T-helper 1 cell treated with Interleukin-12 subunit alpha and Interleukin-12 subunit beta and Interleukin-4 antibody, amounts not matched to agents 30 ng/mL and 1 ng/mL, for 36 hours (primary cell): ENCODE measurements at regions not wholly inside any gene's neighbourhood (a gene's known extent, or its start where the extent isn't known, plus 50 kb on each side); places are given as distances from the start of the nearest gene placed in this dataset.

ENCODE experiments used
- intact Hi-C: fragments of 100-400 bp; cut with micrococcal nuclease; formaldehyde crosslinking; loops from one replicate; pipeline ENCODE4 v1.15.1; 2024

DNA sequence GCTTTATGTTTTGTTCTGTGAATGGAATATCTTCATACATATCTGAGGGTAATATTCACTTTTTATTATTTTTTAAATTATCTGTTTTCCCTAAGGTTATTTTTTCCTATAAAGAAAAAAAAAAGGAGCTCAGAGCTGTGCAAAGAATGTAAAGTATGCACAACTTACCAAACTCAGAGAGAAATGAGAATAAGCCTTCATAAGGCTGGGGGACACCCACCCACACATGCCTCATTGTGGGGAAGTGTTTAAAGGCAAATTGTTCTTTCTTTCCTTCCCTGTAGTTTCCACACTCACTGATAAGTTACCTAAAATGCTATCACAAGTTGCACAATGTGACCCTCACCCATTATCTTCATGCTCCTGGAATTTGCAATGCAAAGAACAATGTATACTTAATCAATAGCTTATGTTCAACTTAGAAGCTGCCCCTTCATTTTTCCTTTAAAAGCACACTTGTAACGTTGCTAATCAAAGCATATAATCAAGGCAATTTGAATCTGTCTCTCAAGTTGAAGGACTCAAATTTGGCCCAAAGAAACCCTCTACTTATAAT lies 108.1 kb downstream of the GNAT3 start:
- intact Hi-C loops = no loop called here

DNA sequence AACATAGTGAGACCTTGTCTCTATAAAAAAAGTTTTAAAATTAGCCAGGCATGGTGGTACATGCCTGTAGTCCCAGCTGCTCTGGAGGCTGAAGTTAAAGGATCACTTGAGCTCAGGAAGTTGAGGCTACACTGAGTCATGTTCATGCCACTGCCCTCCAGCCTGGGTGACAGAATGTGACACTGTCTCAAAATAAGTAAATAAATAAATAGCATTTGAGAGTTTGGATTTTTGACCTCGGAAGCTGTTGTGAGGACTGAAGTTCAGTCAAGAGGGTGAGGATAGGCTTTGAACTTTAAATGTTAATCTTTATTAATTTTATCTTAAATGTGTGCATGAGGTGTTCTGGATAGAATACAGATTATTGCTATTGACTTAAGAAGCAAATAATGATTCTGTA lies 110.2 kb downstream of the GNAT3 start:
- intact Hi-C loops = no loop called here

GRCh38 chr7:80393786-80394185 lies 118.1 kb downstream of the GNAT3 start:
- intact Hi-C loops = no loop called here

DNA sequence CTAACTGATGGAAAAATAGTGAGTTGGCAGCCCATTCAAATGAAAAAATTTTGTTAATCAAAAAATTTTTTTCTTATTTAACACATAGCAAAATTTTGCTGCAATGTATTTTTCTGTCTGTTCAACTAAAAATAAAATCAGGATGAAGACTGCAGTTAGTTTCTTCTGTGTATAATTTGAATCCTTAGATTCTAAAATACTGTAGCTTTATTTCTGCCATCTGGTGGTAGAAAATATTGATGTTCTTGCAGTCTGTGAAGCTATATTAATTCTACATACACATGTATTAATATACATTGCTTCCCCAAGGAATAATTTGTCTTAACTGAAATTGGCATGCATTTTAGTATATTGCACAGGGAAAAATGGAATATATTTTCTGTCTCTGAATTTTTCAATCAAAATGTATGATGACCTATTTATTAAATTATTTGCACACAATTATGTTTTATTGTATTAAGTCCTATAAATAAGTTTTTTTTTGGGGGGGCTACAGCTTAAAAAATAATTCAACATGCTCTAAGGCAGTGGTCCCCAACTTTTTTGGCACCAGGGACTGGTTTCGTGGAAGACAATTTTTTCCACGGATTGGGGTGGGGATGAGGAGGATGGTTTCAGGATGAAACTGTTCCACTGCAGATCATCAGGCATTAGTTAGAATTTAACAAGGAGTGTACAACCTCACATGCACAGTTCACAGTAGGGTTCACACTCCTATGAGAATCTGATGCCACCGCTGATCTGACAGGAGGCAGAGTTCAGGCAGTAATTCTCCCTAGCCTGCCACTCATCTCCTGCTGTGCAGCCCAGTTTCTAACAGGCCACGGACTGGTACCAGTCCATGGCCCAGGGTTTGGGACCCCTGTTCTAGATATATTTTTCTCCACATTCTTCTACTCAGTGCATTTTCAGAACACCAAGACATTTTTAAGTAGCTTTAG lies 119.4 kb downstream of the GNAT3 start:
- intact Hi-C loops = loop anchor here (1.0 kb wide), 2 partner anchors 258 to 332 kb away; partner anchors contain the start of gene GNAI1

- intact Hi-C loops = no loop called here
Measured at GRCh38 chr7:80387634-80388193, 124.2 kb downstream of the GNAT3 start.

DNA sequence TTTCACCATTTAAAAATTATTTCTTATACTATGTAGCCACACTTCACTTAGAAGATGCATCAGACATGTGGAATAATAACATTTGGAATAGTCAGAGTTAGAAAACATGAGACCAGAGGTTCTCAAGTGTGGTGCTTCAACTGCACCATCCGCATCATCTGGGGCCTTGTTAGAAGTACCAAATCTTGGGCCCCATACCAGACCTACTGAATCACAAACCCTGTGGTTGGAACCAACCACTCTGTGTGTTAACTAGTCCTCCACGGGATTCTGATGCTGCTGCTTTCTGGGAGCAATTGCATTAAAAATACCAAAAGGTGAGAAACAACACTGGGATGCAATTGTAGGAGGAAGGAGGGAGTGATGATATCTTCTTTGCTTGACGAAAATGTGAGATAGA lies 125.2 kb downstream of the GNAT3 start:
- intact Hi-C loops = no loop called here

DNA sequence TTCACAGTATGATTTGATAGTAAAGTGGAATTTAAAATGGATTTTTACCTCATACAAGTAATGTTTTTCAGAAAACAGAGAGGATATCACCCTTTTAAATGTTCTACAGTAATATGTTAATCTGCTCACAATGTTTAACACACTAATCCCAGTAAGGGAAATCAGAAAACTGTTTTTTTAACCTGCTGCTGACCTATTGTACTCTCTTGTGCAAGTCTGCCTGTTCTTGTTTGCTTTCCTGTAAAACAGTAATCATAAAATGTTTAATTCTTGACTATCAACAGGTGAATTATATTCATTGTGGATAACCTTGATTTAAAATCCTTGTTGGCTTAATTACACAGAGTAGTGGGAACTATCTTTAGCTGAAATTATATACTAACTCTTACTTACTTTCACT lies 126.4 kb downstream of the GNAT3 start:
- intact Hi-C loops = no loop called here

DNA sequence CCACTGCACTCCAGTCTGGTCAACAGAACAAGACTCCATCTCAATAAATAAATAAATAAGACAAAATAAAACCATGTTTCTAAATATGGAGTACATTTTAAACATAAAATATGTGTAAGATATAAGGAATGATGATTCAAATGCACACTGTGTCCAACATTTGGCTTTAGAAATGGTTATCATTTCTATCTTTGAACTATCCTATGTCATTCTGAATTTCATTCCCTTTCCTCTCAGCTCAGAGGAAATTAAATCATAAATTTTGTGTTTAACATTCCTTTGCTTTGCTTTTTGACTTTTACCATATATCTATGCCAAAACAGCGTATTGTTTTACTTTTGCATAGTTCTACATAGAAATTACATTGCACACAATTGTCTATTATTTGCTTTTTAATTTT lies 130.9 kb downstream of the GNAT3 start:
- intact Hi-C loops = no loop called here

DNA sequence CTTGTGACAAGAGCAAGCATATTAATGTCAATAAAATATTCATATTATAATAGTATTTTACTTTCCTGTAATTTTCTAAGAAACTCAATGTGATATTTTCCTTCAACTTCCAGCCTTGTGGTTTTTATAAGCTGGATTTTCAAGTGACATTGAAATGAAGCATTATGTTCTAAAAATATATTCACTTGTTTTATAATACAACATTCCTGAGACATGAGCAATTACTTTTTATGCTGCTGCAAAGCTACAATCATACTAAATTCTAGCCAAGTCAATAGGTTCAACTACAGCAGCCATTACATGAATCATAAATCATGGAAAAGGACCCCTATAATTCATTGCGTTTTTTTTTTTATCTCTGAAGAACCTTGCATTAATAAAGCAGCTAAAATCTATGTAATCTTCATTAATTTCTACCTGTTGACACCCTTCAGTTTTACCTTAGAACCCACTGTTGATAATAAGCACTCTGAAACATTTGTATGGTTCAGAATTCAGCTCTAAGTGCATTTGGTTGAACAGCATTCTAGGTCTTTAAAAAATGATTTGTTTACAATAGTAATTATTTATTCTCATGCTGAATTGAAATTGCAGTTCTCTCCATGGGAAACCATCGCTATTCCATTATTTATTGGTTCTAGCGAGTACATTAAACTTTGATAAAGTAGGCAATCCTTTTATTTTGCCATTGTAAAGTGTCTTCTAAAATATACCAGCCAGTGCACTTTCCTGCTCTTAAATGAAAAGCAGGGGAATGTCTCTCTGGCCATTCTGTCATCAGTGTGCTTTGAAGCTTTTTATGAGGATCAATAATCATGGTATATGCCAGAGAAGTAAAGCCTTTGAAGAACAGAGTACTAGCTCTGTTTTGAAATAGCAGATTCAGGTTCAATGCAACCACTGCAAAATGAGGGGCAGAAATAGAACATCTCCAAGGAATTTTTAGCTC lies 132.6 kb downstream of the GNAT3 start:
- intact Hi-C loops = no loop called here

- intact Hi-C loops = no loop called here
Measured at GRCh38 chr7:80374321-80374720, 137.5 kb downstream of the GNAT3 start.

GRCh38 chr7:80373429-80374032 lies 138.3 kb downstream of the GNAT3 start:
- intact Hi-C loops = no loop called here

DNA sequence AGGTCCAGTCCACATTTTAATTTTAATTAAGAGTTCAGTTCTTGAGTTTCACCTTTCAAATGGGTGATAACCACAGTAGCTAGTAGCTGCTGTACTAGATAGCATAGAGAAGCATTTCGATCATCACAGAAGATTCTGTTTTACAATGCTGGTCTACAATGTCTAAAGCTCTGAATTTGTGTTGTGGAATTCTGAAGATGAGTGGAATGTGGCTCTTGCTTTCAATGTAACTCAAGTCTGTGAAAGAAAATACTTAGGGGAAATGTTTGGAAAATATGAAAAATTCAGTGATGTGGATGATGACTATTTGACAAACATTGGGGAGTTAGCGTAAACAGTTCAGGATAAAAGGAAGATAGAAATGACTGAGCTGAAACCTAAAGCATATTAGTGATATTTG lies 139.4 kb downstream of the GNAT3 start:
- intact Hi-C loops = no loop called here

- intact Hi-C loops = no loop called here
Measured at GRCh38 chr7:80370587-80370986, 141.3 kb downstream of the GNAT3 start.

DNA sequence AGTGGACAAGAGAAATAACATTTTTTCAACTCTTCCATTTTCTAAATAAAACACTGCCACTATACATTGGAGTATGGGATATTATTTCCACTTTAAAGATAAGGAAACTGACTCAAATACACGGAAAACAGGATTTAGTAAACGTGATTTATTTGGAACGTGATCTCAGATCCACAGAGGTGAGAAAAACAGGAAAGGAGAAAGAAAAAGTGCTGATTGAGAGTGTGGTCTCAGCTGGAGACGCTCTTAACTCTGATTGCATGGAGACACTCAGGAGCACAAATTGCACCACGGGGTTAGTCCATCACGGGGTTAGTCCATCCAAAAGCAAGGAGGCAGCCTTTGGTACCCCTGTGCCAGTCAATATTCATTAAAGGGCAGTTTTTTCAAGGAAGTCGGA lies 142.5 kb downstream of the GNAT3 start:
- intact Hi-C loops = no loop called here

DNA sequence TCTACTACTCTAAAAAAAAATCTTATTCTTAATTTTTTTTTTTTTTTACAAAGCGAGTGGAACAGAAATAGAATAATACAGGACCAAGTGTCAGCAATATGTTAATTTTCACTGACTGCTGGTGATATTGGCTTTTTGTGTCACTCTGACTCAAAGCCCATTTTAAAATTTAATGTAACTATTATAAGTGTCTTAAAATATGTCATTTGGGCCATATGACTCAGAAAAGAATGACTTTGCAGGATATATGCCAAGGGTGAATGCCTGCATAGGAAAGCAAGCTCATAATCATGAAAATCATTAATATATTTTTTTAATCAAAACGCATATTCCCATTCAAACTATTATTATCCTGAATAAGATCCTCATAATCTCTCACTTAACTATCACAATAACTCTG lies 149.2 kb downstream of the GNAT3 start:
- intact Hi-C loops = no loop called here

GRCh38 chr7:80362010-80362618 lies 149.8 kb downstream of the GNAT3 start:
- intact Hi-C loops = no loop called here

- intact Hi-C loops = no loop called here
Measured at GRCh38 chr7:80359476-80359875, 152.4 kb downstream of the GNAT3 start.

- intact Hi-C loops = no loop called here
Measured at GRCh38 chr7:80359029-80359428, 152.8 kb downstream of the GNAT3 start.

- intact Hi-C loops = no loop called here
Measured at GRCh38 chr7:80357530-80357929, 154.3 kb downstream of the GNAT3 start.

GRCh38 chr7:80350430-80350829 lies 161.4 kb downstream of the GNAT3 start:
- intact Hi-C loops = no loop called here

DNA sequence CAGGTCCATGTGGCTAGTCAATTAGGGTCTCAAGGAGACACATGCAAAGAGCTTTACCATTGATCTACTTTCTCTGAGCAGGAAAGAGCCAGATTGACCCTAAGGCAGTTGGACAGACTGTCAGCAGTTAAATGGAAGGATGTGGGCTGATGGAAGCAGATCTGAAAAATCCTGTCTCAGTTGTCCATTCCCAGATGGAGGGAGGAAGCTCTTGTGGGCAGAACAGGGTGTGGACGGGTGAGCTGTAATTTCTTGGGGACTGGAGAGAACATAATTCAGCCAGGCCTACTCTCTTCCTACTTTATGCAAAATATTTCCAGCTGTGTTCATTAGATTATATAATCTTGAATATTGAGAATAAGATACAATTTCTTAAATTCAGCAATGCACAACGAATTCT lies 163.6 kb downstream of the GNAT3 start:
- intact Hi-C loops = no loop called here
